Ramos (cell line): ENCODE measurements at regions not wholly inside any gene's neighbourhood (a gene's known extent, or its start where the extent isn't known, plus 50 kb on each side); places are given as distances from the start of the nearest gene placed in this dataset.

Experiments used
- in situ Hi-C: fragments of 300-500 bp; cut with MboI; formaldehyde crosslinking; loops from one replicate; pipeline ENCODE4 v1.14.3; 2022; ENCODE audit warnings: low sequenced_read_pairs; ENCODE audit not compliant: unreplicated experiment

DNA sequence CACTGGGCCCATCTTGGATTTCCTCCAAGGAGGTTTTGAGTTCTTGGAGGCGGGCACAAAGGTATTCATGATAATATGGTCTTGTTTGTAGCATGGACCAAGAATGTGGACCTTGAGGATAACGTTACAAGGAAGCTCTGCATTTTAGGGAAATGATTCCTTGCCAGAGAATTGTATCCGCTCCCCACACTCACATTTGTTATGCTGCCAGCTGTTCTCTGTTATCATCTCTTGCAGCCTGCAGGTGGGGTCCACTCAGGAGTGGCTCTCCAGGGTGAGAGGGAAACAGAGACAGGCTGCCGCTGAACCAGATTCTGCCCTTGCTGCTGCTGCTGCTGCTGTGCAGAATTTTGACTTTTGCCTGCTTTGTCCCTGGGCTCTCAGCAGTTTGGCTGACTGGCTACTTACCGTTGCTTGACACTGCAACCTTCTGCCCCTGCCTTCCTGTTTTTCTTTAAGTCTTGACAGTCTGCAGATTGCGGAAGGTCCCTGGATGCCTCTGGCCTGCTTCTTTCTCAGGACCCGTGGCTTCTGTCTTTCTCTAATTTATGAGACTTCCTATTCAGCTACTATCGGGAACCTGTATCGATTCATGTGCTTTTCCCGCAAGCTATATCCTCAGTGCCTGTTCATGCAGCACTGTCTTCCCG, 122.3 kb upstream of the DOCK10 start:
- in situ Hi-C loops = no loop called here

DNA sequence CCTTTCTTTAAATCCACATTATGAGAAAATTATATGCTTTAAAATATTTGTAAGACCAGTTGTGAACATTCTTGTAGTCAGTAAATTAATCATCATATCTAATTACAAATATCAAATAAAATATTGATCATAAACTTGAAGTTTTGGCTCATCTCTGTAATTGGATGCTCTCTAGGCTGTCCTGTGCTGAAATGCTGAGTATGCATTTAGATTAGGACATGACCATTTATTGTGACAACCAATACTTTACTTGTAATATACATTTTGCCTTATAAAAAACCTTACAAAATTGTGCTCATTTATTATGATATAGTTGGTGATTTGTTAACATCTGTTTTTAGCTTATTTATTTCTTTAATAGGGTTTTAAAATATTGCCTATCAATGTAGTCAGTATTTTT, 116.1 kb upstream of the DOCK10 start:
- in situ Hi-C loops = no loop called here

DNA sequence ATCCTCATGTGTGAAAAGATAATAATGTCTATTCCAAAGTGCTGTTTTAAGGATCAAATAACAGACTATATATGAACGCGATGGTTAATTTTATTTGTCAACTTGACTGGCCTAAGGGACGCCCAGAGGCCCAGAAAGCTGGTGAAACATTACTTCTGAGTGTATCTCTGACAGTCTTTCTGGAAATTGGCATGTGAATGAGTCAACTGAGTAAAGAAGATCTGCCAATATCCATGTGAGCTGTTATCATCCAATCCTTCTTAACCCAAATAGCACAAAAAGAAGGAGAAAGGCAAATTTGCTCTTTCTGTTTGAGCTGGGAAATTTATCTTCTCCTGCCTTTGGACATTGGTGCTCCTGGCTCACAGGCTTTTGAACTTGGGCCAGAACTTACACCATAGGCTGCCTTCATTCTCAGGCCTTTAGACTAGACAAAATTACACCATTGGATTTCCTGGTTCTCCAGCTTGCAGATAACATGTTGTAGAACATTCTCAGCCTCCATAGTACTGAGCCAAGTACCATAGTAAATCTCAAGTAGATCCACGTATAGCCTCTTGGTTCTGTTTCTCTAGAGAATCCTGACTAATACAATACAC, 114.7 kb upstream of the DOCK10 start:
- in situ Hi-C loops = no loop called here

DNA sequence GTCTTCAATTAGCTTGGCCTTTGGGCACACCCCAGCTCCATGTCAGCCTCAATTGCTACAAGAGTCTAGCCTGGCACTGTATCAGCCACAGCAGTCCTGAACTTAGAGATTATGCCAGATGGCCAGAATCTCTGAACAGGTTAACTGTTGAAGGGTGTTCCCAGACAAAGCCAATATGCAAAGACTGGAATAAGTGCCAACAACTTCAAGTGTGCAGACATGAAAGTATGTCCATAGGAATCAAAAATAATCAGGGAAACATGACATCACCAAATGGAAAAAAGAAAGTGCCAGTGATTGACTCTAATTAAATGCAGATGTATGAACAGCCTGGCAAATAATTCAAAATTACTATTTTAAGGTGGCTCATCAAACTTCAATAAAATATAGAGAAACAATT, 98.5 kb upstream of the DOCK10 start:
- in situ Hi-C loops = no loop called here

DNA sequence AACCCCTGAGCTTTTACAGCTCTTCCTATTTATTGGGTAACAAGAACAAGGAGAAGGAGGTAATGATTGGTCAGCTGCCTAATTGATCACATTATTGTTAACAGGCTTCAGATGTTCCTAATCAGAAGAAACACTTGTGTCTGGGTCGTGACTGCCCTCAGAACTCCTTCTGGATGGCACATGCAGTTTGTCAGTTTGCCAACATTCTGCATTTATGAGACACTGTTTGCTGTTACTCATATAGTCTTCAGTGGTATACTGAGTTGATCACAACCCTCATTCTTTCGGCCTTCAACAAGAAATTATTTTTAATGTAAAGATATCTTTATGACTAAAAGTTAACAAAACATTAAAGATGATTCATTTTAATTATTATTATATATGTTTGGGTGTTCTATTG, 95.7 kb upstream of the DOCK10 start:
- in situ Hi-C loops = no loop called here

DNA sequence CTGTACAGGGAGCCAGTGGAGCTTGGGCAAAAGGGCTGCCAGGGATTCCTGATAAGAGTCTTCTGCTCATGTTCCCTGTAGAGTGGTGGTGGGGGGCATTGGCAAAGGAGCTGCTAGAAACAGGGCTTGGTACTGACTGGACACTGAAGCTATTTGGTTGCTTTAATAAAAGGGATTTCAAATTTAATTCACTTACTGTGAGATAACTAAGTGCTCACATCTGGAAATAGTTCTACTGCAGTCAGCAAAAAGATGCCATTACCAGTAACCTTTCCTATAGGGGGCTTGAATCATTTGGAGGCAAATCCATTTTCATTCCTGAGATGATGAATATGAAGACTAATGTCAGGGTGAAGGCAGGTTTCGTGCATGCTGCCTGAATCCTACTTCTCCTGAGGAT, 94.3 kb upstream of the DOCK10 start:
- in situ Hi-C loops = no loop called here

DNA sequence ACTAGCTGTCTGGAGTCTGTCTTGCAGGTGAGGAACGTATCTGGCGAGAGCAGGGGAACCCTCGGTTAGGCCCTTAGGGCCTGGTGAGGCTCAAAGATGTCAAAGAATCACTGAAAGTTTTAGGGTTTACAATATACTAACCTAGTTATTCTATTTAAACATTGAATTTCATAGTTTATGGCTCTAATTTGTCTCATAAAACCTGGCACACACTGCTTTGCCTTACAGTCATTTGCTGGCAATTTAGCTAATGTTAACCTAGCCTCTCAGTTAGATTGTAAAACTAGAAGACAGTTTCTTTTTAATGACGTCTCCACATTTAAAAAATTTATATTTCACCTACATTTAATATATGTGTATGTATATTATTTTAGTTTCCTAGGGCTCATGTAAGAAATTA, 89.6 kb upstream of the DOCK10 start:
- in situ Hi-C loops = no loop called here

DNA sequence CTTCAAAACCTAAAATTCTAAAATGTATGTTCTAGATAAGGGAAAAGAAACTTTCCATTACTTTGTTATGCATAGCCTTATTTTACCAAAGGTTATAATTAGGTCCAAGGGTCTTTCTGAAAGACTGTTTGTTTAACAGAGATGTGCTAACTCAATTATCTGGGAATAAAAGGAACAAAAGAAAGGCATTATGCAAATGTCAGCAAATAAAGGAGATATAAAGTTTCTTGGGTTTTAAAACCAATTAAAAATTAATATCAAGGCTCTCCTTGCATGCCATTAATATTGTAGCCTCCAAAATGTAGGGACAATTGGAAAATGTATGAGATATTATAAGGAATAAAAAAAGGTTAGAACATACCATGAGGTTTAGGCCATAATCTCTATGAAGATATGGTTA, 87.8 kb upstream of the DOCK10 start:
- in situ Hi-C loops = no loop called here

DNA sequence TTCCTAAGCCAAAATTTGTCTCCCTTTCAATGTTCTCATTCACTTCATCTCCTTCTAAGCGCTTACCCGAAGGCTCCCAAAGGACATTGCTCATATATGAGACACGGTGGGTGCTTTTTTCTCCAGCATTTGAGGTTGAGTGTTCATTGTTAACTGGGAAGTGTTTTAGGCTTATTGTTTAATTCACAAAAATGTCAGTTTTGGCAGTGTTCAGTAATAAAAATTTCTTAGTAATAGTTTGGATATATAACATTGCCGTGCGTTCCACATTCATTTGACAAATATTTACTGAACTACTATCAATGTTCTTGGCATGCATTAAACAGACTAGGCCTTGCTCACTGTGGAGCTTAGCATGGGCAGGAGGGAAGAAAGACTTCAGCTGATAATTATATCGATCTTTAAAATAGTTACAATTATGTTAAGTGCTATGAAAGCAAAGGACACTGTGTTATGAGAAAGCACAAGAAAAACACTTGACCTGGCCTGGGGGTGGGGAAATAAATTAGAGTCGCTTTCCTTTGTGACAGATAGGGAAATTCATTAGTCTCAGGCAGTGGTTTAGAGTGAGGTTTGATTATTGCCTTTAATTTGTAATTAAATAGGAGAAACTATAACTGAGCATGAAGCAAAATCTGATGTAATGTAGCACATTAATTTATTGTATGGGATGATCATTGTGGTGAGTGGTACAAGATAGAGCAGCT, 82.2 kb upstream of the DOCK10 start:
- in situ Hi-C loops = loop anchor here (10.0 kb wide), 1 partner anchor 540 kb away; no protein-coding TSS in a partner anchor

DNA sequence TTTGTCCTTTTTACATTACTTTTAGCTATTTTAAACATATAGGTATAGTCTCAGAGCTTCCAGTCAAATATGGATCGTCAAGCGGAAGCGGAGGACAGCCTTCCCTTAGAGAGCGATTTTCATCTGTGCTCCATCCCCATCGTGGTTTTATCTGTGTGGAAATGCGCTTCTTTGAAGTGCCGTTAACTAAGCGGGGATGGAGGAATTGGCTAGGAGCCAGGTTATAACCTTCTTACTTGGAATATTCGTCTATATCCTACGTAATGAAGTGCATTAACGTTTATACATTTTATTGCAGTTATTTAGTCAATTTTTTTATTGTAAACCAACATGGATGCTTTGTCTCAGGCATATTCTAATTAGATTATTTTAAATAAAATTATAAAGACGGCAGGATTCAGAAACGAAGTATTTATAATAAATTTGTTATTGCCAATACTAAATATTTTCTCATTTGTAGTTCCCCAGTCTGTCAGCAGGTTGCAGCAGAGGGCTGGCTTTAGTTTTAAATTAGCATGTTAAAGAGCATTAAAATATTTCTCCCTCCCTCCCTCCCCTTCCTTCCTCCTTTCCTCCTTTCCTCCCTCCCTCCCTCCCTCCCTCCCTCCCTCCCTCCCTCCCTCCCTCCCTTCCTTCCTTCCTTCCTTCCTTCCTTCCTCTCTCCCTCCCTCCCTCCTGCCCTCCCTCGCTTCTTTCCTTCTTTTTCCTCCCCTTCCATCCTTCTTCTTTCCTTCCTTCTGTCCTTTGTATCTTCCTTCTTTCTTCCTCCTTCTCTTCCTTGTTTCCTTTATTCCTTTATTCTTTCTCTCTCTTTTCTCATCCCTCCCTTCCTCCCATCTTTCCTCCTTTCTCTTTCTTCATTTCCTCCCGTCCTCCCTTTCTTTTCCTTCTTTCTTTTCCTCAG, 80.6 kb upstream of the DOCK10 start:
- in situ Hi-C loops = loop anchor here (10.0 kb wide), 1 partner anchor 542 kb away; no protein-coding TSS in a partner anchor

DNA sequence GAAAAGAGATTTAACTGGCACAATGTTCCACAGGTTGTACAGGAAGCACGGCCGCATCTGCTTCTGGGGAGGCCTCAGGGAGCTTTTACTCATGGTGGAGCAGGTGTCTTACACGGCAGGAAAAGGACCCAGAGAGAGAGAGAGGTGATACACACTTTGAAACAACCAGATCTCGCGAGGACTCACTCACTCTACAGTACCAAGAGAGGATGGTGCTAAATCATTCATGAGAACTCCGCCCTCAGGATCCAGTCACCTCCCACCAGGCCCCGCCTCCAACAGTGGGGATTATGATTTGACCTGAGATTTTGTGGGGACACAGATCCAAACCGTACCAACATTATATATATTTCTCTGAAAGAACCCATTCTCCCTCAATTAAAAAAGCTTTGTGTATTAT, 79.7 kb upstream of the DOCK10 start:
- in situ Hi-C loops = loop anchor here (10.0 kb wide), 1 partner anchor 543 kb away; no protein-coding TSS in a partner anchor

DNA sequence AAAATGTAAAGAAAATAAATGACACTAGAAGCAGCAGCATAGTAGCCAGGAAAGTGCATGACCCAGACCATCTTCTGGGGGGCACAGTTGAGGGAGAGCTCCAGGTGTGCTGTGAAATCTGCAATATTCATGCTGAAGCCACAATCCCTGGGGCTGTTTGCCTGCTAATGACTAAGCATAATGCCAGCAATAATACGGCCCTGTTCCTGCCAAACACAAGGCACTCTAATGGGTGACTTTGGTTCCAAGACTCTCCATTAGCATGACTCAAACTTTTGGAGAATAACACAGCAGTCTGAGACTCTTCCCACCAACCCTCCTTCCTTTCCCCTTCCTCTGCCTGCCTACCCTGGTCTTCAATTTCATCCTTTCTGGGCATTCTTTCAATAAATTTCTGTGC, 77.9 kb upstream of the DOCK10 start:
- in situ Hi-C loops = loop anchor here (10.0 kb wide), 1 partner anchor 545 kb away; no protein-coding TSS in a partner anchor

DNA sequence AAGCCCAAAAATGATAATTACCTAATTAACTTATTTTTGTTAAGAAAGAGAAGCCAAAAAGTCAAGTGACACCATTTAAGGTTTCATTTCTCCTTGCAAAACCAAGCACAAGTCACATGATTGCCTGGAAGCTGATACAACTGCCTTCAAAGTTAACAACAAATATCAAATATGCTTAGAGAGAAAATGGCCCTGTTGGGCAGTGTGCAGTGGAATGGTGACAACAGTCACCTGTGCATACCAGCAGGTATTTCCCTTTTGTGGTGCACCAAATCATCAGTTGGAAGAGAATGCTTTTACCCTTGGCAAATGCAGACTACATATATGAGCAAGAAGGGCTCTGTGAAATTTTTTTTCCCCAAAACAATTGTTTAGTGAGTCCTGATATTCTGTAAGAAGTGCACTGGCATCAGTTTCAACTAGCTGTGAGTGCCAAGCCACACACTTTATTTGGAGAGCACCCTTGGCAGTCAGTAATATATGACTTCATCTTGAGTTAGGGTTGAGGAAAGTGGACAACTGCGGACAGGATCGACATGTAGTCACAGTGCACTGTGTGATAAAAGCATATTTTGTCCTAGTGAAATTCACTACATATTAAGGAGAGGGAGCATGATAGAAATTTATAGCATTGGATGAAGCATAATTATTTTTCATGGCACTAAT, 74.9 kb upstream of the DOCK10 start:
- in situ Hi-C loops = no loop called here

DNA sequence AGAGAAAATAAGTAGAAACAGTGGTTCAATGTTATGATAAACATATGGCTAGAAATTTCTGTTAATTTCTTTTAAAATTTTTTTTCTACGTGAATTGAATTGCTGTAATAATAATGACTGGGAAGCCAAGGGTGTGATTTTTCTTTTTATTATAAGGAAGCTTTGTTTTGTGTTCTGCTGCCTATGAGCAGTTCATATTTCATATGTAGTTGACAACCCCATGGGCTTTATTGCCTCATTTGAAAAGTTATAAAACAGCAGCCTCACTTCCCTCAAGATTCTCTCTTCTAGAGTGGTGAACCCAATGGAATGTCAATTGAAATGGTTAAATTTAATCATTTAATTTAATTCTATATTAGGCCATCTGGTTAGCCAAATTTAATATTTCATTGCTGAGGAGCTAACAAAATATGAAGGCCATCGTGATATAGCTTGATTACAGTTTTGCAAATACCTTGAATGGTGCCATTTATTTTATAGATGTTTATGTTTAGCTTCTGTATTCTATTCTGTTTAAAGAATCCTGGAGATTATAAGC, 72.6 kb upstream of the DOCK10 start:
- in situ Hi-C loops = no loop called here

DNA sequence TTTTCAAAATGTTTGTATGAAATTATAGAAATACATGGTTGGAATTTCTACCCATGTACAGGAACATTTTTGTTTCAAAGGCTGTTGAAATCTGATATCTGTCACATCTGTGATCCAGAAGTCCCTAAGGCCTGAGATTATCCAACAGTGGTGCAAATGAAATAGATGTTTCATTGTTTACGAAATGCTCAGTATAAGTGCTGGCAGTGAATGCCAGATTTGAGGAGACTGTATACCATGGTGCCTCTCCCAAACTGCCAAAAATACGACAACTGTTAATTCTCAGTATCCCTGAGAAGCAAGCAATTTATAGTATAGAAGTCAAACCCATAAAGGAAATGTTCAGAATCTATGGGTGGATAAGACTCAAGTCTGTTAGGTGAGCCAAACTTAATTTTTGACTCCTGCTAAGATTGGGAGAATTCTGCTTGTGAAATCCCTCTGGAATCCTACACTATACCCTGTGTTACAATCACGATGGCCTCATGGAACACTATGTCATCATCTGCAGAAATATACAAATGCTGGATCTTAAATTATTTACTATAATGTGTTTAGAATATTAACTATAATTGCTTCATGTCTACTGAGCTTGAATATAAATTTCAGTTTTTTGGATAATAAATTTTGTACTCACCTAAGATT, 71.2 kb upstream of the DOCK10 start:
- in situ Hi-C loops = no loop called here

DNA sequence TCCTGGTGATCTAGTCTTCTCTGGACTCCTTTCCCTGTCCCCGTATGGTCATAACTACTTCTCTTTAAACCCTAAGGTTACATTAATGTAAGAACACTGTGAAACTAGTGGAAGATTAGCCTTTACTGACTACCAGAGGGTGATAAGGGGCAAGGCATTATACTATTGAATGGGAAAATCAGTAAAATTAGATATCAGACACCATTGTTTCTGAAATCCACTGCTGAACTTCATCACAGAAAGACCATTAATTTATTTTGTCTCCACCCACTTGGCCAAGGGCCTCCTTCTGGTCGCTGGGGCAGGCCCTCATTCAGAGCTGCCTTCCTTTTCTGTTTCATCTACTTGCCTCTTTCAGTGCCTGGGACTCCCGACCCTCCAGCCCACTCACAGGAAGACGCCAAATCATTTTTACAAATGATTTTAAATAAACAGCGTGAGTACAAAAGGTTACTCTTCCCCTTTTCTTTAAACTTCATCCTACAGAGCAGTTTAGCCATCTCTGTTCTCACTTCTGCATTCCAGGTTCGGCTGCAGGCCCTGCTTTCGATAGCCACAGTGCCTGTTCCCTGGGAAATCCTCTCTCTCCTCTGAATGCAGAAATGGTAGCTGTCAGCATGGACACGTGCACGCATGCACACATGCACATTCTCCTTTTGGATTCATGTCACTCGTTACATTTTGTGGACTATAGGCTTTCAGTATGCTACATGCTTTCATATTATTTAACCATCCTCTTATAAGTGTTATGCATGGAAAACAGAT, 70.3 kb upstream of the DOCK10 start:
- in situ Hi-C loops = no loop called here

DNA sequence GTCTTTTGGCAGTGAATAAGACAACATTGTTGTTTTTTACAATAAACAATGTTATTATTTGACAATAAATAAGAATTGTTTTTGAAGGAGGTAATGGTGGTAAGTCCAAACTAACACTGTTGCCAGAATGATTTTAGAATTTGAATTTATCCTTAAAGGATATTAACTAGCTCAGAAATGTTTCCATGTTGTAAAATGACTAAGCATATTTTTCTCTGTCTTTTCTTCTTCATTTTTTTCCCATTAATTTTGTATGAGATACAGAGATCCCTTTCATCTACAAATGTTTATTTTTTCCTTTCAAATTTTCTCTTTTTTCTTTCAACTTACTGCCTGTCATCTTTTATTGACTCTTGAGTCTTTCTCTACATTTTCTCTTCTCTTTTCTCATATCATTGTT, 66.5 kb upstream of the DOCK10 start:
- in situ Hi-C loops = no loop called here

DNA sequence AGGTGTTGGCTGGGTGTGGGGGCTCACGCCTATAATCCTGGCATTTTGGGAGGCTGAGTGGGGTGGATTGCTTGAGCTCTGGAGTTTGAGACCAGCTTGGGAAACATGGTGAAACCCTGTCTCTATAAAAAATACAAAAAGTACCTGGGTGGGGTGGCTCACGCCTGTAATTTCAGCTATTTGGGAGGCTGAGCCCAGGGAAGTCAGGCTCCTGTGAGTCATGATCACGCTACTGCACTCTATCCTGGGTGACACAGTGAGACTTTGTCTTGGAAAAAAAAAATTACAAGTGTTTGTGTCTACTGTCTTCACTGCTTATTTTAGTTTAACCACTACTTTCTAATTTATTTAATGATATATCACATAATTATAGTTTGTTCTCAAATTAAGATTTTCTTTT, 62.7 kb upstream of the DOCK10 start:
- in situ Hi-C loops = no loop called here

DNA sequence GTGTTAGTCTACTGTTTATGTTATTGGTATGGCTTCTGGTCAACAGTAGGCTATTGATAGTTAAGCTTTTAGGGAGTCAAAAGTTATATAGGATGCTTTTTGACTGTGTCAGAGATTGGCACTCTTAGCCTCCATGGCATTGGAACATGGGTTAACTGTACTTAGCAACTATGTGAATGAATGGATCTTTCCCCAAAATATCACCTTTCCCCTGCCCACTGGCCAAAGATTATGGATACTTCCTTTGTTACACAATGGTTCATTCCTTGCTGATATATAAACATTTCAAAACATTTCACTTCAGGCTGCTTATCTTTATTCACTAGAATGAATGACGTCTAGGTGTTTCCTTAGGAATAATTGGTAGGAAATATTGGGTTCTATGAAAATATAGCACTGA, 62.1 kb upstream of the DOCK10 start:
- in situ Hi-C loops = no loop called here
